ENCODE measurements at regions not wholly inside any gene's neighbourhood (a gene's known extent, or its start where the extent isn't known, plus 50 kb on each side); places are given as distances from the start of the nearest gene placed in this dataset.
"Not testable (repeated sequence)": the region's sequence is repeated elsewhere in the genome, so short reads cannot be mapped to it uniquely, and the experiment has no call there.

DNA sequence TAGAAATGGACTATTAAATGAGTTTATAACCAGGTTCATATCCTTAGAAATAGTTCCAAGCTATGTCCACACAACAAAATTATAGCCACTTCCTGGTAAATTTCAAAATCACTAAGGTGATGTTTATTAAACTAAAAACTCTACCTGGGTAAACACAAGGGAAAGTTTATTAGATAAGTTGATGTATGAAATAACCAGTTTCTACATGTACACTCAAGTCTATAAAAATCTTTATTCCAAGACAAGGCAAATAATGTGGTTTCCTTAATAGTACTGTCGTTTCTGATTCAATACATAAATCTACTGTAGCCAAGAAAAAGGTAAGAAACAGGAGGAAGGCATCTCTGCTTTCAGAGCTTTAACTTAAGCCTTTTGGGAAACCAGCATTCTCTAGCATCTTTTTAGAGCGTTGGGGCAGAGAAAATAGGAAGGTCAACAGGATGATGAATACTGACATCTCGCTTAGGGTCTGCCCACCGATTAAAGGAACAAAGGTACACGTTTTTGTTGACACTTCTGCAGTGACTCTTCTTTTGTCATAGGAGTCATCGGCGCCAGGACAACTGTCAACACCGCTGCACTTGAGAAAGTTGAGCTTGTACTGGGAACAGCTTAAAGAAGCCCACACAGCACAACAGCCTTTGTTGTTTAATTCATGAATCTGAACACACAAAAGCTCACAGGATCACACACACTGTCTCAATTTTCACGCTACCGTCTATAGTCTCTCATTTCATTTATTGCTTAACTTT is 513.6 kb downstream of the SLCO4C1 start:
- WGBS = 46% methylated on average over 10 of the region's 10 CpGs
- TF ChIP-seq HNF4G (IDR thresholded peaks at IDR 0.05) (no peak), YY1 (IDR thresholded peaks at IDR 0.05) (no peak), EGR1 (IDR thresholded peaks at IDR 0.05; ENCODE audit: low read depth in 2 of 2) (no peak), RAD21 (IDR thresholded peaks at IDR 0.05) (no peak), FOXA1 (IDR thresholded peaks at IDR 0.05) (no peak), HNF4A (conservative IDR thresholded peaks at IDR 0.05) (no peak), REST (IDR thresholded peaks at IDR 0.05) (no peak), NR2F2 (IDR thresholded peaks at IDR 0.05) (no peak)
- TF ChIP-seq, protein P1, sequence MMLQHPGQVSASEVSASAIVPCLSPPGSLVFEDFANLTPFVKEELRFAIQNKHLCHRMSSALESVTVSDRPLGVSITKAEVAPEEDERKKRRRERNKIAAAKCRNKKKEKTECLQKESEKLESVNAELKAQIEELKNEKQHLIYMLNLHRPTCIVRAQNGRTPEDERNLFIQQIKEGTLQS (IDR thresholded peaks at IDR 0.05) = no peak
- H3K4me3 ChIP-seq (ENCODE audit: low read depth in 1 of 3, low read length in 3 of 3) = no peak overlapping the region
- no peaks in the 10 kb centered on the region for H3K4me1 ChIP-seq (ENCODE audit: control insufficient read depth in 4 of 4, insufficient read depth in 4 of 4, low read length in 3 of 4)
- H3K36me3 ChIP-seq (ENCODE audit: control insufficient read depth in 4 of 4, insufficient read depth in 3 of 4, low read depth in 1 of 4, low read length in 3 of 4) = no peaks in the 10 kb centered on the region
- H3K9me3 ChIP-seq (ENCODE audit: control insufficient read depth in 4 of 4, low read length in 3 of 4) = no peaks in the 10 kb centered on the region
- no peak for DNase-seq (ENCODE audit: low spot score)
- no peak overlapping the region for H3K9ac ChIP-seq (ENCODE audit: low read depth in 1 of 2, low read length in 2 of 2)
- H3K27ac ChIP-seq (ENCODE audit: low read depth in 1 of 2, low read length in 2 of 2) = no peak overlapping the region
- H3K27me3 ChIP-seq (ENCODE audit: control insufficient read depth in 4 of 4, insufficient read depth in 4 of 4, low read length in 3 of 4) = peaks cover 0 to 2% (median 0%) of the 10 kb centered on the region in 4 donors

- Histone ChIP-seq H3K27ac (ENCODE audit: low read depth in 1 of 2, low read length in 2 of 2) (no peak overlapping the region), H3K27me3 (ENCODE audit: control insufficient read depth in 4 of 4, insufficient read depth in 4 of 4, low read length in 3 of 4) (no peaks in the 10 kb centered on the region), H3K36me3 (ENCODE audit: control insufficient read depth in 4 of 4, insufficient read depth in 3 of 4, low read depth in 1 of 4, low read length in 3 of 4) (no peaks in the 10 kb centered on the region), H3K4me3 (ENCODE audit: low read depth in 1 of 3, low read length in 3 of 3) (no peak overlapping the region), H3K9me3 (ENCODE audit: control insufficient read depth in 4 of 4, low read length in 3 of 4) (no peaks in the 10 kb centered on the region), H3K9ac (ENCODE audit: low read depth in 1 of 2, low read length in 2 of 2) (no peak overlapping the region), H3K4me1 (ENCODE audit: control insufficient read depth in 4 of 4, insufficient read depth in 4 of 4, low read length in 3 of 4) (no peaks in the 10 kb centered on the region)
- no peak for DNase-seq (ENCODE audit: low spot score)
- TF ChIP-seq, protein P1 (IDR thresholded peaks at IDR 0.05) = no peak
- TF ChIP-seq EGR1 (IDR thresholded peaks at IDR 0.05; ENCODE audit: low read depth in 2 of 2) = no peak
- 43% methylated on average over 3 of the region's 3 CpGs for WGBS
Observed at GRCh38 chr5:101751105-101751504, 545.0 kb downstream of the SLCO4C1 start.

DNA sequence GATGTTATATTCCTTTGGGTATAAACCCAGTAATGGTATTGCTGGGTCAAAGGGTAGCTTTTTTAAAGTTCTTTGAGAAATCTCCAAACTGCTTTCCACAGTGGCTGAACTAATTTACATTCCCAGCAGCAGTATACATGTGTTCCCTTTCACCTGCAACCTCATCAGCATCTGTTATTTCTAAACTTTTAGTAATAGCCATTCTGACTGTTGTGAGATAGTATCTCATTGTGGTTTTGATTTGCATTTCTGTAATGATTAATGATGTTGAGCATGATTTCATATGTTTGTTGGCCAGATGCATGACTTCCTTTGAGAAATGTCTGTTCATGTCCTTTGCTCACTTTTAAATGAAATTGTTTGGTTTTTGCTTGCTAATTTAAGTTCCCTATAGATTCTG is 553.1 kb downstream of the SLCO4C1 start:
- H3K9me3 ChIP-seq (ENCODE audit: control insufficient read depth in 4 of 4, low read length in 3 of 4); DNase-seq (ENCODE audit: low spot score); H3K4me1 ChIP-seq (ENCODE audit: control insufficient read depth in 4 of 4, insufficient read depth in 4 of 4, low read length in 3 of 4); H3K9ac ChIP-seq (ENCODE audit: low read depth in 1 of 2, low read length in 2 of 2); H3K27ac ChIP-seq (ENCODE audit: low read depth in 1 of 2, low read length in 2 of 2); H3K36me3 ChIP-seq (ENCODE audit: control insufficient read depth in 4 of 4, insufficient read depth in 3 of 4, low read depth in 1 of 4, low read length in 3 of 4); H3K4me3 ChIP-seq (ENCODE audit: low read depth in 1 of 3, low read length in 3 of 3); H3K27me3 ChIP-seq (ENCODE audit: control insufficient read depth in 4 of 4, insufficient read depth in 4 of 4, low read length in 3 of 4): not testable (repeated sequence)

DNA sequence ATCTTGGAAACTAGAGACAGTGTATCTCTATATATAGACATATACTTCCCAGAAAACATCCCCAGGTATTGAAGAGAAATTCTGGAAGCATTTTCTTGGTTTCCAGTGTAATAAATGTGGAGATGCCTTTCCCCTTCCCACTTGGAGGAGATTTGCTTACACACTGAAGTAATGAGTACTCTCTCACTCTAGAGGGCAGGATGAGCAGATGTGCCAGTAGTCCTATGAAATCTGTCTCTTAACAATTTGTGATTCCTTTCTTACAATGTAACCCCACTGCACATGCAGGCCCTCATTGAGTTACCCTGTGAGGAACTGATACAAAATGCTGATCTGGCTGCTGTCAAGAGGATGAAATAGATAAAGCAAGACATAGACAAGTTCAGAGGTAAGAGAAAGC is 567.2 kb downstream of the SLCO4C1 start:
- H3K4me1 ChIP-seq (ENCODE audit: control insufficient read depth in 4 of 4, insufficient read depth in 4 of 4, low read length in 3 of 4) = no peaks in the 10 kb centered on the region
- H3K9me3 ChIP-seq (ENCODE audit: control insufficient read depth in 4 of 4, low read length in 3 of 4) = no peaks in the 10 kb centered on the region
- no peaks in the 10 kb centered on the region for H3K36me3 ChIP-seq (ENCODE audit: control insufficient read depth in 4 of 4, insufficient read depth in 3 of 4, low read depth in 1 of 4, low read length in 3 of 4)
- H3K4me3 ChIP-seq (ENCODE audit: low read depth in 1 of 3, low read length in 3 of 3) = no peak overlapping the region
- DNase-seq (ENCODE audit: low spot score) = no peak
- no peaks in the 10 kb centered on the region for H3K27me3 ChIP-seq (ENCODE audit: control insufficient read depth in 4 of 4, insufficient read depth in 4 of 4, low read length in 3 of 4)
- no peak overlapping the region for H3K27ac ChIP-seq (ENCODE audit: low read depth in 1 of 2, low read length in 2 of 2)
- no peak overlapping the region for H3K9ac ChIP-seq (ENCODE audit: low read depth in 1 of 2, low read length in 2 of 2)
- TF ChIP-seq FOXA2 (IDR thresholded peaks at IDR 0.05) (no peak), HNF4A (conservative IDR thresholded peaks at IDR 0.05) (no peak), JUND (IDR thresholded peaks at IDR 0.05) (no peak), TAF1 (conservative IDR thresholded peaks at IDR 0.05) (no peak), RXRA (IDR thresholded peaks at IDR 0.05) (no peak), SP1 (IDR thresholded peaks at IDR 0.05) (no peak), GABPA (IDR thresholded peaks at IDR 0.05 in 1 of 2, conservative IDR thresholded peaks at IDR 0.05 in 1 of 2) (no peak), RAD21 (IDR thresholded peaks at IDR 0.05) (no peak), YY1 (IDR thresholded peaks at IDR 0.05) (no peak)
- TF ChIP-seq, protein P2, sequence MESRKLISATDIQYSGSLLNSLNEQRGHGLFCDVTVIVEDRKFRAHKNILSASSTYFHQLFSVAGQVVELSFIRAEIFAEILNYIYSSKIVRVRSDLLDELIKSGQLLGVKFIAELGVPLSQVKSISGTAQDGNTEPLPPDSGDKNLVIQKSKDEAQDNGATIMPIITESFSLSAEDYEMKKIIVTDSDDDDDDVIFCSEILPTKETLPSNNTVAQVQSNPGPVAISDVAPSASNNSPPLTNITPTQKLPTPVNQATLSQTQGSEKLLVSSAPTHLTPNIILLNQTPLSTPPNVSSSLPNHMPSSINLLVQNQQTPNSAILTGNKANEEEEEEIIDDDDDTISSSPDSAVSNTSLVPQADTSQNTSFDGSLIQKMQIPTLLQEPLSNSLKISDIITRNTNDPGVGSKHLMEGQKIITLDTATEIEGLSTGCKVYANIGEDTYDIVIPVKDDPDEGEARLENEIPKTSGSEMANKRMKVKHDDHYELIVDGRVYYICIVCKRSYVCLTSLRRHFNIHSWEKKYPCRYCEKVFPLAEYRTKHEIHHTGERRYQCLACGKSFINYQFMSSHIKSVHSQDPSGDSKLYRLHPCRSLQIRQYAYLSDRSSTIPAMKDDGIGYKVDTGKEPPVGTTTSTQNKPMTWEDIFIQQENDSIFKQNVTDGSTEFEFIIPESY (IDR thresholded peaks at IDR 0.05) = no peak
- TF ChIP-seq, protein P1 (IDR thresholded peaks at IDR 0.05) = no peak
- TF ChIP-seq, protein P3, sequence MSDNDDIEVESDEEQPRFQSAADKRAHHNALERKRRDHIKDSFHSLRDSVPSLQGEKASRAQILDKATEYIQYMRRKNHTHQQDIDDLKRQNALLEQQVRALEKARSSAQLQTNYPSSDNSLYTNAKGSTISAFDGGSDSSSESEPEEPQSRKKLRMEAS (IDR thresholded peaks at IDR 0.05) = no peak

Data from liver (tissue), 7 donors.